ENCODE measurements at regions not wholly inside any gene's neighbourhood (a gene's known extent, or its start where the extent isn't known, plus 50 kb on each side); places are given as distances from the start of the nearest gene placed in this dataset.
"Not testable (repeated sequence)": the region's sequence is repeated elsewhere in the genome, so short reads cannot be mapped to it uniquely, and the experiment has no call there.

DNA sequence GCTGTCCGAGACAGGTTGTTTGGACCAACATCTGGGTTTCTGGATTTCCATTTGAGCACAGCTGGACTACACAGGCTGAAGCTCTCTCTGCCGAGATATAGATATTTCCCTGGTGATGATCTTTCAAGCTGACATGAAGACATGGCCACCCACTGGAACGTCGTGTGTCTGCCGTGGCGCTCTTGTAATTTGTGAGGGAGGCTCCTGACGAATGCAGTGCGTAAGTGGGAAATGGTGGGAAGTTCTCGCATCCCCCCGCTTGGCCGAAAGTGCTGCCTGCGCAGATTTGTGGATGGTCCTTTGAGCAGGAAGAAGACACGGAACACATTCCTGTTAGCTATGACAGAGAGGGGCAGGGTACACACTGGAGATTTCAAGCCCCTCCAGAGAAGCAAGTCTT lies 176.2 kb upstream of the OSBPL11 start:
- TF ChIP-seq ZNF37A (tag by site-specific recombination; IDR thresholded peaks at IDR 0.05); ZNF423 (tag by site-specific recombination; IDR thresholded peaks at IDR 0.05); SETDB1 (IDR thresholded peaks at IDR 0.05; ENCODE audit: insufficient read length, low read length); ZNF391 (tag by site-specific recombination; IDR thresholded peaks at IDR 0.05; ENCODE audit: borderline replicate concordance, low read depth); ZNF571 (tag by site-specific recombination; IDR thresholded peaks at IDR 0.05); GFI1B (tag by site-specific recombination; IDR thresholded peaks at IDR 0.05); ZNF140 (tag by site-specific recombination; IDR thresholded peaks at IDR 0.05); YY1 (tag by site-specific recombination; IDR thresholded peaks at IDR 0.05); TCF7L2 (IDR thresholded peaks at IDR 0.05; ENCODE audit: borderline replicate concordance, low read depth, low read length); ZNF121 (tag by site-specific recombination; IDR thresholded peaks at IDR 0.05): not testable (repeated sequence)
- TF ChIP-seq, protein P1, sequence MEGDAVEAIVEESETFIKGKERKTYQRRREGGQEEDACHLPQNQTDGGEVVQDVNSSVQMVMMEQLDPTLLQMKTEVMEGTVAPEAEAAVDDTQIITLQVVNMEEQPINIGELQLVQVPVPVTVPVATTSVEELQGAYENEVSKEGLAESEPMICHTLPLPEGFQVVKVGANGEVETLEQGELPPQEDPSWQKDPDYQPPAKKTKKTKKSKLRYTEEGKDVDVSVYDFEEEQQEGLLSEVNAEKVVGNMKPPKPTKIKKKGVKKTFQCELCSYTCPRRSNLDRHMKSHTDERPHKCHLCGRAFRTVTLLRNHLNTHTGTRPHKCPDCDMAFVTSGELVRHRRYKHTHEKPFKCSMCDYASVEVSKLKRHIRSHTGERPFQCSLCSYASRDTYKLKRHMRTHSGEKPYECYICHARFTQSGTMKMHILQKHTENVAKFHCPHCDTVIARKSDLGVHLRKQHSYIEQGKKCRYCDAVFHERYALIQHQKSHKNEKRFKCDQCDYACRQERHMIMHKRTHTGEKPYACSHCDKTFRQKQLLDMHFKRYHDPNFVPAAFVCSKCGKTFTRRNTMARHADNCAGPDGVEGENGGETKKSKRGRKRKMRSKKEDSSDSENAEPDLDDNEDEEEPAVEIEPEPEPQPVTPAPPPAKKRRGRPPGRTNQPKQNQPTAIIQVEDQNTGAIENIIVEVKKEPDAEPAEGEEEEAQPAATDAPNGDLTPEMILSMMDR (tag by site-specific recombination; IDR thresholded peaks at IDR 0.05): not testable (repeated sequence)
- TF ChIP-seq, protein P2, sequence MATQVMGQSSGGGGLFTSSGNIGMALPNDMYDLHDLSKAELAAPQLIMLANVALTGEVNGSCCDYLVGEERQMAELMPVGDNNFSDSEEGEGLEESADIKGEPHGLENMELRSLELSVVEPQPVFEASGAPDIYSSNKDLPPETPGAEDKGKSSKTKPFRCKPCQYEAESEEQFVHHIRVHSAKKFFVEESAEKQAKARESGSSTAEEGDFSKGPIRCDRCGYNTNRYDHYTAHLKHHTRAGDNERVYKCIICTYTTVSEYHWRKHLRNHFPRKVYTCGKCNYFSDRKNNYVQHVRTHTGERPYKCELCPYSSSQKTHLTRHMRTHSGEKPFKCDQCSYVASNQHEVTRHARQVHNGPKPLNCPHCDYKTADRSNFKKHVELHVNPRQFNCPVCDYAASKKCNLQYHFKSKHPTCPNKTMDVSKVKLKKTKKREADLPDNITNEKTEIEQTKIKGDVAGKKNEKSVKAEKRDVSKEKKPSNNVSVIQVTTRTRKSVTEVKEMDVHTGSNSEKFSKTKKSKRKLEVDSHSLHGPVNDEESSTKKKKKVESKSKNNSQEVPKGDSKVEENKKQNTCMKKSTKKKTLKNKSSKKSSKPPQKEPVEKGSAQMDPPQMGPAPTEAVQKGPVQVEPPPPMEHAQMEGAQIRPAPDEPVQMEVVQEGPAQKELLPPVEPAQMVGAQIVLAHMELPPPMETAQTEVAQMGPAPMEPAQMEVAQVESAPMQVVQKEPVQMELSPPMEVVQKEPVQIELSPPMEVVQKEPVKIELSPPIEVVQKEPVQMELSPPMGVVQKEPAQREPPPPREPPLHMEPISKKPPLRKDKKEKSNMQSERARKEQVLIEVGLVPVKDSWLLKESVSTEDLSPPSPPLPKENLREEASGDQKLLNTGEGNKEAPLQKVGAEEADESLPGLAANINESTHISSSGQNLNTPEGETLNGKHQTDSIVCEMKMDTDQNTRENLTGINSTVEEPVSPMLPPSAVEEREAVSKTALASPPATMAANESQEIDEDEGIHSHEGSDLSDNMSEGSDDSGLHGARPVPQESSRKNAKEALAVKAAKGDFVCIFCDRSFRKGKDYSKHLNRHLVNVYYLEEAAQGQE (tag by site-specific recombination; IDR thresholded peaks at IDR 0.05): not testable (repeated sequence)

All from HEK293 (cell line).